Fibroblast of skin of right biceps (primary cell): ENCODE measurements at regions not wholly inside any gene's neighbourhood (a gene's known extent, or its start where the extent isn't known, plus 50 kb on each side); places are given as distances from the start of the nearest gene placed in this dataset.
"Not testable (repeated sequence)": the region's sequence is repeated elsewhere in the genome, so short reads cannot be mapped to it uniquely, and the experiment has no call there.

Source experiments
- DNase-seq: peaks from one replicate; pipeline ENCODE4 v3.0.0-alpha.2; 2013

DNA sequence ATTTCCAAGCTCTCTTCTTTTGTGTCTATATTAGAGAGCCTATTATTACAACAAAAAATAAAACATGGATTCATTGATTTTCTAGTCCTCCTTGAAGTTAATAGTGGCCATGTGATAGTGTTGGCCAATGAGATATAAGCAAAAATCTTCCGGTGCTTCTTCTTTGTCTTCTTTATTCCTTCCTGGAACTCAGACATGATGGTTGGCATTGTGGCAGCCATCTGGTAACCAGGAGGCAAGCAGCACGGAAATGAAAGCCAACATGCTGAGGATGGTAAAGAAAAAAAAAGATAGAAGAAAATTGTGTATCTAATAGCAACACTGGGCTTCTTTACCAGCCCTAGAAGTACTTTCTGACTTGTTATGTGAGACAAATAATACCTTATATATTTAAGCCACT is 50.8 kb upstream of the SEL1L start:
- no peak for DNase-seq

DNA sequence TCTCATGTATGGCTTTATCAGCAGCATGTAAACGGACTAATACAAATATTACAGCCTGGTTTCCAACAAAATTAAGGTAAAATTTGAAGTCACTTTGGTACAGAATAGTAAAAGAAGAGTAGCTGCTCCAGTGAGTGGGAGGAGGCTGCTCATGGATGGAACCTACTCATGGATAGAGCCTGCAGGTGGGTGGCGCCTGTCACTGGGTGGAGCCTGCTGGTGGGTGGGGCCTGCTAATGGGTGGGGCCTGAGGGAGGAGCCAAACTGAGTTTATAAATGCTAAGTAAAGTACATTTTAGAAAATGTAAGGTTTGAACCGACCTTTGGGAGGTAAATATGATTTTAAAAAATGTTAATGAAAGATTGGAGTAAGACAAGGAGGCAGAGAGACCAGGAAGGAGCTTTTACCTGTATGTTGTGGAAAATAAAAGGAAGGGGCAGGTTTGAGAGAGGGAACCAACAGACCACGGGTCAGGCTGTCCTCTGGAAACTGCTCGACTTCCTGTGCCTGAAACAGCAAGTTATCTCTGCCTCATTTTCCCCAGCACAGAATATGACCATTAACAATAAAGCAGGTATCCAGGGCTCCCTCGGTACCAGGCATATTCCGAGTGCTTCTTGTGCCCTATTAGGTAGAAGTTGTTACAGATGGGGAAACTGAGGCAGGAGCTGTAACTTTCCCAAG is 55.9 kb upstream of the SEL1L start:
- DNase-seq = no peak

DNA sequence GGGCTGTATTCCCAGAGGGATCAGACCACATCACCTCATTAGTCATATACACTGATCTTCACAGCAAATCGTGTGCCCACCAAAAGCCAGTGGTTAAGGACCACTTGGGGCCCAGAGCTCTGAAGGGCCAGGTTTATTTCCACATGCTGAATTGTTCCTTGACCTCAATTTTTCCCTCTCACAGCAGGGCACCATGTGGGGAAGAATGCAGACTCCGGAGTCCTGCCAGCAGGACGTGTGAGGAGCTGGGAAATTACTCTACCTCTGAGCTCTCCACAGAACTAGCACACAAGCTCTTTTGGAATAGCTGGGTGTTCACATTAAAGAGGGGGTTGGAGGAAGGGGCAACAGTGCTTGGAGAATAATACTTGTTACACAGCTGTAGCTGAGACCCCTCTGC is 57.6 kb upstream of the SEL1L start:
- DNase-seq = no peak

DNA sequence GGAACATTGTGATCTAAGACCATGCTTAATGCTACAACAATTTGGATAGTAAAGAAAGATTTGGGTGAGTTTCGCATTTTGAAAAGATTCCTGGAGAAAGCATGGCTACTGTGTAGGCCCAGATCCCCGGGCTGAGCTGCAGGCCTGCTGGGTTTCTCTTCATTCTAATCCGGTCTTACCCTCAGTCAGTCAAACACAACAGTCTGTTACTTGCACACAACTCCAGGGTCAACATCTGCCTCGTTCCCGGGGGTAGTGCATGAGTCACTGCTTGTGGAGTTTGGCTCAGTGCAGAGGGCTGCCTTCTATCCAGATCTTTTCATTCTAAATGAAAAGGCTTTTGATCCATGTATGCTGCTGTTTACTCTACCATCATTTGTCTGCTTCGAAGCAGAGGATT is 60.4 kb upstream of the SEL1L start:
- no peak for DNase-seq

DNA sequence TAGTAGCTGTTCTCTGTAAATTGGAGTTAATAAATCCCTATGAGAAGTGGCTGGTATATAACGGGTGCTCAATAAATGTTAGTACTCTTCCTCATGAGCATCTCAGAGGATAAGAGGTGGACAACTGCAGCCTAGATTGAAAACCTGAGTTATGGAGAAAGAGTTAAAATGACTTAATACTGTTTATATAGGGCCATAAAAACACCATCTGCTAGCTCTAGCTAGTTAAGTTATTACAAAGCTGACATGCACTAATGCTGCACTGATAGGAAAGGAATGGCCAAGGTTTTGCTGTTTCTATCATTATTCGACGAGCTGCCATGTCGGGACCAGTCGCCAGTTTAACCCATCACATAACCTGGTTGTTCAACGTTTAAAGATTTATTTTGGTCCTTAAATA is 72.0 kb upstream of the SEL1L start:
- DNase-seq = no peak

DNA sequence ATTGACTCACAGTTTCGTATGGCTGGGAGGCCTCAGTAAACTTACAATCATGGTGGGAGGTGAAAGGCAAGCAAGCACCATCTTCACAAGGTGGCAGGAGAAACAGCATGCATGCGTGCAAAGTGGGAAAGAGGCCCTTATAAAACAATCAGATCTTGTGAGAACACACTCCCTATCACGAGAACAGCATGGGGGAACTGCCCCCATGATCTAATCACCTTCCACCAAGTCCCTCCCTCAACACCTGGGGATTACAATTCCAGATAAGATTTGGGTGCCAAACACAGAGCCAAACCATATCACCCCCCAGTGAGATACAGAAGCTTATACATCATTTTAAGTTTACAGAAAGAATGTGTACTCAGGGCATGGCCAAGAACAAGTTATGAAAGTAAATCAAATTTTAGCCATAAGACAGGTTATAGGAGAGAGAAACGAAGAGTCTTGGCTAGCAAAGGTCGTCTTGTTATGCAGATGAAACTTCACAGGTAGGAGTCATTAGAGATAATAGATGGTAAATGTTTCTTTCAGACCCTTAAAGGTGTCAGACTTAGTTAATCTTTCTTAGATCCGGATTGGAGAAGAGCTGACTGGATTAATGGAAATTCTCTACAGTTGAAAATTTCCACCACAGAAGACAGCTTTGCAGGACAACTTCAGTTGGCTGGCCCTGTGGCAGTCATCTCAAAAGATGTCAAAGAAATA is 79.8 kb upstream of the SEL1L start:
- no peak for DNase-seq

DNA sequence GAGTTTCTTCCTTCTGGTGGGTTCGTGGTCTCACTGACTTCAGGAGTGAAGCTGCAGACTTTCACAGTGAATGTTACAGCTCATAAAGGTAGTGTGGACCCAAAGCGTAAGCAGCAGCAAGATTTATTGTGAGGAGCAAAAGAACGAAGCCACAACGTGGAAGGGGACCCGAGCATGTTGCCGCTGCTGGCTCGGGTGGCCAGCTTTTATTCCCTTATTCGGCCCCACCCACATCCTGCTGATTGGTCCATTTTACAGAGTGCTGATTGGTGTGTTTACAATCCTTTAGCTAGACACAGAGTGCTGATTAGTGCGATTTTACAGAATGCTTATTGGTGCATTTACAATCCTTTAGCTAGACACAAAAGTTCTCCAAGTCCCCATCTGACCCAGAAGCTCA is 80.6 kb upstream of the SEL1L start:
- DNase-seq = not testable (repeated sequence)

DNA sequence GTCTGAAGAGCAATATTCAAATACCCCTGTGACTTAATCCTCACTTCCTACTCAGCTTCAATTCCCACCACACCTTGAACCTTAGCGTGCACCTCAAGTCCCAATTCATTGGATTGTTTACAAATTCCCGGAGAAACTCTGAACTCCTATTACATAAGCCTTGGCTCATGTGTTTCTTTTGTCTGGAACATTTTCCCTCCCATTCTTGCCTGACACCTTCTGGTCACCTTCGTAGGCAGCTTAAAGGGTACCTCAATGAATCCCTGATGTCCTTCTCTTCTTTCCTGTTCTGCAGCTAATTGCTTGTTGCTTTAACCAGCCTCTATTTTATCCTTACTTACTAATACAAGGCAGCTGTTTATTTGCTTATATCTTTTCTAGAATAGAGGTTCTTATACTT is 85.0 kb upstream of the SEL1L start:
- no peak for DNase-seq

DNA sequence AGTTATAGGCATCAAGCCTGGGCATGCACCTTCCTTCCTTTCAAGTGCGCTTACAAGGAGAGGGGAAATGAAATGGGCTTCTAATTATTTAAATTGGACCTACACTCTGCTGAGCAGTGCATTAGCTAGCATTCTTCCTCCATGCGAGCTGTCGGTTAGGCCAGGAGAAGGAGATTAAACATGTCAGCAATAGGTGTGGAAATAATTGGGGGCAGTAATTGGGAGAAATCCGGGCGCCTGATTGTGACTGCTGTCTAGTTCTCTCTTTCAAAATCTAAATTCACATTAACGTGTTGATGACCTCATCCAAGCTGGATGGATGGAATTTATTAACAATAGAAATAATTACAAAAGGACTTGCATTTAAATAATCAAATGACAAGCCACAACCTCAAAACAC is 86.2 kb upstream of the SEL1L start:
- DNase-seq = no peak

DNA sequence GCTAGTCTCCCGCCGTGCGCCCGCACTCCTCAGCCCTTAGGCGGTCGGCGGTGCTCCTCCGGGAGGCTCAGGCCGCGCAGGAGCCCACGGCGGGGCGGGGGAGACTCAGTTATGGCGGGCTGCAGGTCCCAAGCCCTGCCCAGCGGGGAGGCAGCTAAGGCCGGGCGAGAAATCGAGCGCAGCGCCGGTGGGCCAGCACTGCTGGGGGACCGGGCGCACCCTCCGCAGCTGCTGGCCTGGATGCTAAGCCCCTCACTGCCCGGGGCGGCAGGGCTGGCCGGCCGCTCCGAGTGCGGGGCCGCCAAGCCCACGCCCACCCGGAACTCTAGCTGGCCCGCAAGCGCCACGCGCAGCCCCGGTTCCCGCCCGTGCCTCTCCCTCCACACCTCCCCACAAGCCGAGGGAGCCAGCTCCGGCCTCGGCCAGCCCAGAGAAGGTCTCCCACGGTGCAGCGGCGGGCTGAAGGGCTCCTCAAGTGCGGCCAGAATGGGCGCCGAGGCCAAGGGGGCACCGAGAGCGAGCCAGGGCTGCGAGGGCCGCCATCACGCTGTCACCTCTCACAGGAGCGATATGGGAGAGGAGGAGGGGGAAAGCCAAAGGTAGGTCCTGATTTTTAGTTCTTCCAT is 90.2 kb upstream of the SEL1L start:
- not testable (repeated sequence) for DNase-seq

DNA sequence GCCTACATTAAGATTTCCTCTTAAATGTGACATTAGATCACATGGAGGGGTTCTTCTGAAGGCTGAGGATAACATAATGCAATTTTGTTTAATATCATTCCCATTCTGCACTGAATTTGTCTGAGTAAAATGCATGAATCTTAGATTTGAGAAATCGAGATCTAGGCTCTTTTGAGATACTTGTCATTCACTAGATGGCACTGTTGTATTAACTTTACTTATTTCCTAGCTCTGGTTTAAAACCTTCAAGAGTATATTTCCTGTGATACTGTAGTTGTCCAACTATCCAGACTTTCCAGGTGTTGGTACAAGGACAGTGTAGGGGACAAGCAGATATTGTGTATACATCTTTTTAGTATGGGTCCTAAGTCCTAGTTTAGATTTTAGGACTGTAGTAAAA is 91.7 kb upstream of the SEL1L start:
- peak; percentile 1 for DNase-seq

DNA sequence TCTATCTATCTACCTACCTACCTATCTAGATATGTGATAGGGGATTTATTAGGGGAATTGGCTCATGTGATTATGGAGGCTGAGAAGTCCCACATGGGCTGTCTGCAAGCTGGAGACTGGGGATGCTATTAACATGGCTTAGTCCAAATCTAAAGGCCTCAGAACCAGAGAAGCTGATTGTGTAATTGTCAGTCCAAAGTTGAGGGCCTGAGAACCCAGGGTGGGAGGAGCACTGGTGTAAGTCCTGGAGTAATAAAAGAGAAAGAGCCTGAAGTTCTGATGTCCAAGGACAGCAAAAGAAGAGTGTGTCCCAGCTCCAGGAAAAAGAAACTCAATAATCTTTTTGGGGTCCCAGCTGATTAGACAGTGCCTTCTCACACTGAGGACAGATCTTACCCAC is 98.5 kb upstream of the SEL1L start:
- DNase-seq = no peak

DNA sequence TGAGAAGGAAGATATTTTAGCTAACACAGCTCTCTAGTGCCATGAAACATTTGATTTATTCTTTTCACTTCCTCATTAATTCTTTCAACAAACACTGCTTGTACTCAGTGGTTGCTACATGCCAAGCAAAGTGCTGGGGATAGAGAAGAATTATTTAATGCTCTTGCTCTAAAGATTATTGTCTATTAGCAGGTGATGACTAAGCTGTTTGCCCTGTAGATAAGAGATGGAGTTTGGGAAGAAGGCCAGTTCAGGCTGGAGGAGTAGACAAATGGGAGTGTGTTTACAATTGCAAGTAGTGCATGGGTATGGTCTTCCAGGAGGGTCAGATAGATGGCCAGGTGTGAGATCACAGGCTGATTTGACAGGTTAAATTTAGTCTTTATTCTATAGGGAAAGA is 99.8 kb upstream of the SEL1L start:
- DNase-seq = no peak

DNA sequence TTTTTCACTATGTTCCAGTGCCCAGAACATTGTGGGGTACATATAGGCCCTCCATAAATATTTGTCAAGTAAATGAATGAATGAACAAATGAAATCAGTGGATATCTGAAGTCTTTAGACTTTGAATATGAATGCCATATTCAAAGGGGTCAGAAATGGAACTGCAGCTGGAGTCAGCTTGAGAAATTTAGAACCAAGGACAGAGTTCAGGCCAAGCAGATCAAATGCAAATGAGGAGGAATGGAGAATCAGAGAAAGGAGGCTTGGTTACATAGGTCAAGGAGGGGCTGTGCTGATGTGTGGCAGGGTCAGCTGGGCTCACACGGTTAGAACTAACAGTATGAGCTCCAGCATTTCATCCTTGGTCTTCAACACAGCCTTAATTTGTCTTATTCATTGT is 104.0 kb upstream of the SEL1L start:
- DNase-seq = no peak

DNA sequence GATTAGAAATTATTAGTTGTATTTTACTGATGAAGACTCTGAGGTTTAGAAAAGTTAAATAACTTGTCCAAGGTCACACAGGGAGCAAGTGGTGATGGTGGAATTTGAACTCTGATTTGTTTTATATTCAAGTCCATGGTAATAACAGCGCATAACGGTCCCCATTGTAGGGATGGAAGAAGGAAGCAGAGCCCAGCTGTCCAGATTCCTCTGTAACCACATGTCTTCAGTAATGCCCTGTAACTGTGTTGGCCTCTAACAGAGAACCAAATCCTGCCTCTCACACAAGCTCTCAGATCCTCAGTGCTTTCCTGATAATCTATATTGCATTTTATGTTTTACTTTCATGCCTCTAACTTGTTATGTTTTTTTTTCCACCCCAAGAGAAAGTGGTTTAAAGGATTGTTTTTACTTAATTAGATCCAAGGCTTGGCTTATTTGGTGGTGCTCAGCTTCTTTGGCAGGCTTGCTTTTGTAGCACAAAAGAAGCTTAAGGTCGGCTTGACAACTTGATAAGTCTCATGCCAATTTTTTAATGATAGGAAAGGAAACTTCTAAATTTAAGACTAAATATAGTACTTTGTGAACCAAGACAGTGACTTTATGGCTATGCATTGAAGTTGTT is 105.1 kb upstream of the SEL1L start:
- DNase-seq = no peak

DNA sequence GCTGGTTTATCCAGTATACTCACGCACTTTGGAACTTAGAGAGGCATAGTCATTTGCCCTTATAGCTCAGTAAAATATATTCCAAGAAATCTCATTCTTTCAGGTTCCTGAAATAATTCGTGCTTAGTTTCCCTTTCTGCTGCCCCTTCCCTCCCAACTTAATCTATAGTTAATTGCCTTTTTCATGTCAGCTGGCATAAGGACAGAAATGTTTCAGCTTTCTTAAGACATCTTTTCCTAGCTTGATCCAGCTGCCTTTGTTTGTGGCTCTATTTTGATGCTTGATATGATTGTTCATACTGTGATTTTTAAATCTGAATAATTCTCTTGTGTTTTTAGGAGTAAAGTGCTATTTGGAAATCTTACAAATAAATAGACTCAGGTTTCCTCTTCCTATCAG is 120.0 kb upstream of the SEL1L start:
- no peak for DNase-seq

DNA sequence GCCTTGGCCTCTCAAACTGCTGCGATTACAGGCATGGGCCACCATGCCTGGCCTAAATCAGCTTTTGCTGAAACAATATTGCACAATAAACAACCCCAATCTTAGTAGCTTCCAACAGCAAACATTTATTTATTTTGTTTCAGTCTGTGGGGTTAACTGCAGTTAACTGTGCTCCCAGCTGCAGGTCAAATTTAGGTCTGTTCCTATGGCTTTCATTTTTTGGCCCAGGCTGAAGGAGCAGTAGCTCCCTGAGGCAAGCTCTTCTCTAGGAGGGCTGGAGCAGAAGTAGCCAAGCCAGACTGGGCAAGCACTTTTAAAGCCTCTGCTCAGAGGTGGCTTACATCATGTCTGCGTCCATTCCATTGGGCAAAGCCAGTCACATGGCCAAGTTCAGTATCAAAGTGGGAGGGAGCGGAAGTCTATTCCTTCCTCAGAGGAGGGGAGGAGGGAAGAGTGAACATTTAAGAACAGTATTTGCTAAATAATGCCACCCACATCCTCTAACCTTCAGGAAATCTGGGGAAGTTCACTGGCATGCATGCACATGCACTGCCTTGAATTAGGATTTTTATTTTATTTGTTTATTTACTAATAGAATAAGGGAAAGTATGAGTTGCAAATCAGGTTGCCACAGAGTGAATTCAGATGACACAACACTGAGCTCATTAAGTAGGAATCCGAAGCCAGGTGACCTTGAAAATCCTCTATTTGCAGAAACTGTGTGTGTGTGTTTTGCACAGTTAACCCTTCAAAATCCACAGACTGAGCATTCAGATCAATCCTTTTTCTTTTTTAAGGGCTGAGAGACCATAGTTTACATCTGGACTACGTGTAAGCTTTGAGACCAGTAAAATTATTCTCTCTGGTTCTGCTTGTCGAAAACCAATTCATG is 122.0 kb upstream of the SEL1L start:
- no peak for DNase-seq

DNA sequence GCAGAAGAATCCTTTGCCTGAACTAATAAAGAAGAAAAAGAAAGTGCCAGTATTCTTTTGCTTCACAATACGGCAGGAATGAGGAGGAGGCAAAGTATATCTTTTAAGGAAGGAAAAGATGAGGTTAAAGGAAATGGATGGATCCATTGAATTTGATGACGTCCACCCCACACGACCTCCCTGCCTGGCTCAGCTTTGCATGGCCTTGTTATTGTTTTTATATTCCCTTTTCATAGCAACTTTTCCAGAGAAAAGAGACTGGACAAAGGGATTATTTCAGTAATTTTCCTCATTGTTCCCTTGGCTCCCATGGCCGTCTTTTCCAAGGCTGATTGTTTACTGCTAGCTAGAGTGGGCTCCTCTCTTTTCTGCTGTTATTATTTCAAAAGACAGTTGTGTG is 123.2 kb upstream of the SEL1L start:
- no peak for DNase-seq

DNA sequence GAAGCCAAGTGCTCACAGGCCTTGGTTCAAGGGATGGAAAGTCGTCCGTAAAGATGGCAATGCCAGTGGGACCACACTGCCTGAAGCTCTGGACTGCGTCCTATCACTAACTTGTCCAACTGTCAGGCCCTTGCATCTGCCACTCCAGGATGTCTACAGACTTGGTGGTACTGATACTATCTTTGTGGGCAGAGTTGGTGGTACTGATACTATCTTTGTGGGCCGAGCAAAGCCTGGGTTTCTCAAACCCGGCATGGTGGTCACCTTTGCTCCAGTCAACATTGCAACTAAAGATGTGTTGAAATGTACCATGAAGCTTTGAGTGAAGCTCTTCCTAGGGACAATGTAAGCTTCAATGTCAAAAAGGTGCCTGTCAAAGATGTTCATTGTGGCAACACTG is 128.4 kb upstream of the SEL1L start:
- no peak for DNase-seq

DNA sequence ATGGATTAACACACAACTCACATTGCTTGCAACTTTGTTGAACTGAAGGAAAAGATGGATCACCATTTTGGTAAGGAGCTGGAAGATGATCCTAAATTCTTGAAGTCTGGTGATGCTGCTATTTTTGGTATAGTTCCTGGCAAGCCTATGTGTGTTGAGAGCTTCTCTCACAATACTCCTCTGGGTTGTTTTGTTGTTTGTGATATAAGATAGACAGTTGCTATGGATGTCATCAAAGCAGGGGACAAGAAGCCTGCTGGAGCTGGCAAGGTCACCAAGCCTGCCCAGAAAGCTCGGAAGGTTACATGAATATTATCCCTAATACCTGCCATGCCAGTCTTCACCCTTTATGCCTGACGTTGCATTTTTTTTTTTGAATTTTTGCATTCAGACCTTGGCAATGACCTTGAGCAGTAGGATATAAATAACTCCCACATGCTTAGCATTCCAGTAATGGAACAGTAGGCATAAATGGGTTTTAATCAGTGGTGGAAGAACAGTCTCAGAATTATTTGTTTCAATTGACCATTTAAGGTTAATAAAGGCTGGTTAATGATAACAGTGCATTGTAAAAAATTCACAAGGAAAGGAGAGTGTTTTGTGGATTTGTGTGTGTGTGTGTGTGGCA is 129.0 kb upstream of the SEL1L start:
- no peak for DNase-seq

DNA sequence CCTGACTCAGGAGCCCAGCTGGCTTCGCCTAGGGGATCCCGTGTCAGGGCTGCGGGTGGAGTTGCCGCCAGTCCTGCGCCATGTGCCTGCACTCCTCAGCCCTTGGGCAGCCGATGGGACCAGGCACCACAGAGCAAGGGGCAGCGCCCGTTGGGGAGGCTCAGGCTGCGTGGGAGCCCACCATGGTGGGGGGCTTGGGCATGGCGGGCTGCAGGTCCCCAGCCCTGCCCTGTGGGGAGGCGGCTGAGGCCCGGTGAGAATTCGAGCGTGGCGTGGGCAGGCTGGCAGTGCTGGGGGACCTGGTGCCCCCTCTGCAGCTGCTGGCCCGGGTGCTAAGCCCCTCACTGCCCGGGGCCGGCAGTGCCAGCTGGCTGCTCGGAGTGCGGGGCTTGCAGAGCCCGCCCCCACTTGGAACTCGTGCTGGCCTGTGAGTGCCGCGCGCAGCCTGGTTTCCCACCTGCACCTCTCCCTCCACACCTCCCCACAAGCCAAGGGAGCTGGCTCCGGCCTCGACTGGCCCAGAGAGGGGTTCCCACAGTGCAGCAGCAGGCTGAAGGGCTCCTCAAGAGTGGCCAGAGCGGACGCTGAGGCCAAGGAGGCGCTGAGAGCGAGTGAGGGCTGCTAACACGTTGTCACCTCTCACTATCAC is 135.1 kb upstream of the SEL1L start:
- DNase-seq = no peak

DNA sequence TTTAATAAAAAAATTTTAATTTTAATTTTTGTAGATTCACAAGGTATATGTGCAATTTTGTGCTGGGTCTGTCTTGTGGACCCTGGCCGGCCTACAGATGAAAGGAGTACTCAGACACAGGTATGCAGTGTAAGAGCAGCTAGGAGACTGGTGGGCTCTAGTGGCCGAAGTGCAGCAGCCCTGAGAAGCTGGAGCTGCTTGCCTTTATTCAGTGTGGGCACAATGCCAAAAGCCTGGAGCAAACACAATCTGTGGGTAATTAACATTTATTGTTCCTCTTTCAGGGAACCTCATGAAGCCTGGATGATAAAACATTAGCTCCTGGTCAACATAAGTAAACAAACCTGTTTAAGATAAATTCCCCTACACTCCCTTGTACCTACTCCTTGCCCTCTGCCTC is 135.7 kb upstream of the SEL1L start:
- no peak for DNase-seq
